SK-N-SH treated with all-trans-retinoic acid at 6 μM for 48 hours (cell line): ENCODE measurements at regions not wholly inside any gene's neighbourhood (a gene's known extent, or its start where the extent isn't known, plus 50 kb on each side); places are given as distances from the start of the nearest gene placed in this dataset.

Experiments used
- BACH2 ChIP-seq: fragments of 250-450 bp; sonication (Bioruptor Pico); IDR thresholded peaks from 2 replicates; pipeline ENCODE4 v1.9.0; 2021; ENCODE audit warnings: mild to moderate bottlenecking, borderline replicate concordance
- CREB5 ChIP-seq: fragments of 250-450 bp; sonication (Bioruptor Pico); IDR thresholded peaks from 2 replicates; pipeline ENCODE4 v1.5.1; 2020; ENCODE audit warnings: low read depth, mild to moderate bottlenecking, moderate library complexity
- RARB ChIP-seq: fragments of 250-450 bp; sonication (Bioruptor Pico); IDR thresholded peaks from 2 replicates; pipeline ENCODE4 v1.8.0; 2021; ENCODE audit warnings: mild to moderate bottlenecking, moderate library complexity
- ZFP3 ChIP-seq: fragments of 250-450 bp; sonication (Bioruptor Pico); IDR thresholded peaks from 2 replicates; pipeline ENCODE4 v1.5.0; 2020; ENCODE audit warnings: mild to moderate bottlenecking, moderate library complexity
- ZNF8 ChIP-seq: fragments of 450-650 bp; formaldehyde crosslinking; IDR thresholded peaks from 2 replicates; pipeline ENCODE4 v1.5.0; 2020; ENCODE audit warnings: mild to moderate bottlenecking, moderate library complexity

GRCh38 chr3:144499001-144499930 lies 527.6 kb downstream of the DIPK2A start:
- TF ChIP-seq RARB (CRISPR knock-in tag) (no peak), CREB5 (CRISPR knock-in tag) (no peak), ZNF8 (CRISPR knock-in tag) (no peak), BACH2 (no peak), ZFP3 (CRISPR knock-in tag) (no peak)
